Astrocyte (in vitro differentiated cells and primary cell): ENCODE measurements at regions not wholly inside any gene's neighbourhood (a gene's known extent, or its start where the extent isn't known, plus 50 kb on each side); places are given as distances from the start of the nearest gene placed in this dataset.

Source experiments
- DNase-seq: peaks from one replicate; pipeline ENCODE4 v3.0.0-alpha.2; 2010; ENCODE audit warnings: low read depth
- FAIRE-seq: peaks from 2 replicates; lab custom pipeline; 2011; peaks lifted over from hg19 to GRCh38; lab: Jason Lieb, UNC
- H2AFZ ChIP-seq: 2 replicates; pipeline ENCODE4 v1.6.0; 2012; ENCODE audit warnings: low read depth, low read length, inconsistent platforms
- H3K27ac ChIP-seq: 2 replicates; pipeline ENCODE4 v1.5.1; 2011; ENCODE audit warnings: low read depth, low read length, inconsistent platforms
- H3K27me3 ChIP-seq: 2 replicates; pipeline ENCODE4 v1.6.0; 2011; ENCODE audit warnings: low read length, inconsistent platforms; ENCODE audit not compliant: insufficient read depth
- H3K36me3 ChIP-seq: 2 replicates; pipeline ENCODE4 v1.5.1; 2011; ENCODE audit warnings: low read length, inconsistent platforms; ENCODE audit not compliant: insufficient read depth
- H3K4me1 ChIP-seq: 2 replicates; pipeline ENCODE4 v1.5.1; 2011; ENCODE audit warnings: low read length, inconsistent platforms; ENCODE audit not compliant: insufficient read depth
- H3K4me2 ChIP-seq: 2 replicates; pipeline ENCODE4 v1.6.0; 2012; ENCODE audit warnings: low read length, inconsistent platforms
- H3K4me3 ChIP-seq: 2 replicates; pipeline ENCODE4 v1.5.1; 2011; ENCODE audit warnings: low read depth, mild to moderate bottlenecking, low read length, inconsistent platforms; ENCODE audit not compliant: insufficient read depth
- H3K79me2 ChIP-seq: 2 replicates; pipeline ENCODE4 v1.6.0; 2012; ENCODE audit warnings: mild to moderate bottlenecking, low read length, inconsistent platforms; ENCODE audit not compliant: insufficient read depth
- H3K9ac ChIP-seq: 2 replicates; pipeline ENCODE4 v1.6.0; 2012; ENCODE audit warnings: mild to moderate bottlenecking, low read length, inconsistent platforms
- H3K9me3 ChIP-seq: 2 replicates; pipeline ENCODE4 v1.5.1; 2012; ENCODE audit warnings: low read depth, mild to moderate bottlenecking, low read length, inconsistent platforms; ENCODE audit not compliant: insufficient read depth
- H4K20me1 ChIP-seq: 2 replicates; pipeline ENCODE4 v1.6.0; 2012; ENCODE audit warnings: low read length, inconsistent platforms; ENCODE audit not compliant: insufficient read depth
- H3K27ac Mint-ChIP-seq: one replicate; pipeline ENCODE4 v1.8.0; 2021; ENCODE audit warnings: mild to moderate bottlenecking, mixed read lengths; ENCODE audit not compliant: unreplicated experiment
- H3K27me3 Mint-ChIP-seq: one replicate; pipeline ENCODE4 v1.8.0; 2021; ENCODE audit warnings: low read depth, mixed read lengths; ENCODE audit not compliant: unreplicated experiment
- H3K36me3 Mint-ChIP-seq: one replicate; pipeline ENCODE4 v1.8.0; 2021; ENCODE audit warnings: low read depth, mixed read lengths; ENCODE audit not compliant: unreplicated experiment
- H3K4me1 Mint-ChIP-seq: one replicate; pipeline ENCODE4 v1.8.0; 2021; ENCODE audit warnings: low read depth, mixed read lengths; ENCODE audit not compliant: unreplicated experiment
- H3K4me3 Mint-ChIP-seq: one replicate; pipeline ENCODE4 v1.8.0; 2021; ENCODE audit warnings: mild to moderate bottlenecking, moderate library complexity, mixed read lengths; ENCODE audit not compliant: unreplicated experiment
- H3K9me3 Mint-ChIP-seq: one replicate; pipeline ENCODE4 v1.8.0; 2021; ENCODE audit warnings: mild to moderate bottlenecking, mixed read lengths; ENCODE audit not compliant: unreplicated experiment
- CTCF ChIP-seq: IDR thresholded peaks from 2 replicates; pipeline ENCODE4 v1.5.1; 2011; ENCODE audit warnings: low read depth, mild to moderate bottlenecking, inconsistent platforms, low read length, moderate library complexity; ENCODE audit not compliant: insufficient read depth
- EZH2 ChIP-seq: IDR thresholded peaks from 2 replicates; pipeline ENCODE4 v1.6.1; 2012; ENCODE audit warnings: mild to moderate bottlenecking, low read length, inconsistent platforms; ENCODE audit not compliant: insufficient read depth

GRCh38 chr4:10947898-10948297, 263.3 kb upstream of the CLNK start:
- H3K36me3 Mint-ChIP-seq, result no peaks in the 10 kb centered on the region
- FAIRE-seq, result no peak

GRCh38 chr4:10944321-10944720, 259.8 kb upstream of the CLNK start:
- Mint-ChIP-seq H3K36me3 (no peaks in the 10 kb centered on the region), H3K27me3 (peaks cover 17% of the 10 kb centered on the region), H3K27ac (no peak overlapping the region), H3K9me3 (peaks cover 12% of the 10 kb centered on the region), H3K4me1 (no peaks in the 10 kb centered on the region), H3K4me3 (no peak overlapping the region)
- H3K4me3 ChIP-seq, result no peak overlapping the region
- FAIRE-seq (no peak), DNase-seq (no peak)
- no peaks in the 10 kb centered on the region for H3K27me3 ChIP-seq
- H3K4me2 ChIP-seq, result no peak overlapping the region
- H3K79me2 ChIP-seq, result no peaks in the 10 kb centered on the region
- no peaks in the 10 kb centered on the region for H4K20me1 ChIP-seq
- no peaks in the 10 kb centered on the region for H3K36me3 ChIP-seq
- H3K27ac ChIP-seq, result no peak overlapping the region
- H3K9me3 ChIP-seq, result peaks cover 7% of the 10 kb centered on the region
- TF ChIP-seq EZH2 (no peak), CTCF (no peak)
- H3K4me1 ChIP-seq, result no peaks in the 10 kb centered on the region
- H3K9ac ChIP-seq, result no peak overlapping the region
- no peak overlapping the region for H2AFZ ChIP-seq

More at GRCh38 chr4:10947898-10948297, 263.3 kb upstream of the CLNK start:
- Histone ChIP-seq H4K20me1 (no peaks in the 10 kb centered on the region), H3K4me1 (no peaks in the 10 kb centered on the region), H3K79me2 (no peaks in the 10 kb centered on the region), H3K9ac (no peak overlapping the region), H3K27me3 (peaks cover 6% of the 10 kb centered on the region), H3K27ac (no peak overlapping the region), H3K4me3 (no peak overlapping the region), H2AFZ (no peak overlapping the region), H3K4me2 (no peak overlapping the region), H3K36me3 (no peaks in the 10 kb centered on the region), H3K9me3 (no peaks in the 10 kb centered on the region)
- no peak for DNase-seq
- peaks cover under 1% of the 10 kb centered on the region for H3K9me3 Mint-ChIP-seq
- peaks cover 24% of the 10 kb centered on the region for H3K27me3 Mint-ChIP-seq
- H3K4me1 Mint-ChIP-seq, result peaks cover 3% of the 10 kb centered on the region
- H3K27ac Mint-ChIP-seq, result no peak overlapping the region
- no peak overlapping the region for H3K4me3 Mint-ChIP-seq
- TF ChIP-seq CTCF (no peak), EZH2 (no peak)

- H3K27ac ChIP-seq, result no peak overlapping the region
- no peak overlapping the region for H3K4me2 ChIP-seq
- Mint-ChIP-seq H3K4me3 (no peak overlapping the region), H3K4me1 (no peaks in the 10 kb centered on the region), H3K27ac (no peak overlapping the region), H3K36me3 (no peaks in the 10 kb centered on the region), H3K9me3 (peaks cover 13% of the 10 kb centered on the region), H3K27me3 (peaks cover 11% of the 10 kb centered on the region)
- no peak for FAIRE-seq
- no peak overlapping the region for H3K4me3 ChIP-seq
- H3K9me3 ChIP-seq, result peaks cover 7% of the 10 kb centered on the region
- no peaks in the 10 kb centered on the region for H4K20me1 ChIP-seq
- DNase-seq, result peak; percentile 53
- TF ChIP-seq CTCF (no peak), EZH2 (no peak)
- no peak overlapping the region for H2AFZ ChIP-seq
- H3K36me3 ChIP-seq, result no peaks in the 10 kb centered on the region
- no peaks in the 10 kb centered on the region for H3K27me3 ChIP-seq
- H3K79me2 ChIP-seq, result no peaks in the 10 kb centered on the region
- H3K9ac ChIP-seq, result no peak overlapping the region
- H3K4me1 ChIP-seq, result no peaks in the 10 kb centered on the region
These were observed 257.6 kb upstream of the CLNK start for GRCh38 chr4:10942156-10942555.
